GM18505 (cell line): ENCODE measurements at regions not wholly inside any gene's neighbourhood (a gene's known extent, or its start where the extent isn't known, plus 50 kb on each side); places are given as distances from the start of the nearest gene placed in this dataset.
A peak's percentile ranks its signal among the peaks of the same experiment; 100 is the strongest.

Experiments
- ATAC-seq: cut with Tn5 transposase; IDR thresholded peaks from one replicate; pipeline ENCODE4 v1.9.1; 2021; ENCODE audit not compliant: unreplicated experiment
- POLR2A ChIP-seq: IDR thresholded peaks from 4 replicates; pipeline ENCODE4 v1.6.1; 2011; ENCODE audit warnings: borderline replicate concordance; ENCODE audit not compliant: insufficient read depth, insufficient read length; ENCODE audit errors: extremely low read depth

GRCh38 chr7:125636320-125636962 is 706.8 kb upstream of the POT1 start:
- ATAC-seq = no peak
- no peak for TF ChIP-seq POLR2A

GRCh38 chr7:125618516-125618915 is 688.9 kb upstream of the POT1 start:
- TF ChIP-seq POLR2A = no peak
- ATAC-seq = no peak

- no peak for ATAC-seq
- no peak for TF ChIP-seq POLR2A
These were observed 682.0 kb upstream of the POT1 start for GRCh38 chr7:125611582-125611981.

DNA sequence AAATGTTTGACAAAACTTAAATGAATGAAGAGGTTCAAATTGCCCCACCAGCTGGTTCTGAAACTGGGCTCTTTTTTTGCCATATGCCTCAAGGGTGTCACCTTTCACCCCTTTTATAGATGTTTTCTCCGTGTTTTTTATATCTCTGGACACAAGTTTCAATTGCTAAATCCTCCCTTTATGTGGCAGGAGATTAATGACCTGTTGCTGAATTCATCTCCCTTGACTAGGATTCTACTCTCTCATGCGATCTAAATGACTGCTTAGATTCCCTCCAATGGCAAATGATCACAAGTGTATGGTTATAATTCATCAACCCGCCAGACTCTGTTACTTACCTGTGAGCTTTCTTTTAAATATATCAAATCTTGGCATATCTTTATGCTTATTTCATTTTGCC is 677.0 kb upstream of the POT1 start:
- ATAC-seq = no peak

GRCh38 chr7:125605241-125605640 is 675.6 kb upstream of the POT1 start:
- ATAC-seq = no peak
- TF ChIP-seq POLR2A = no peak

More for the DNA sequence above, 677.0 kb upstream of the POT1 start:
- TF ChIP-seq POLR2A = no peak

DNA sequence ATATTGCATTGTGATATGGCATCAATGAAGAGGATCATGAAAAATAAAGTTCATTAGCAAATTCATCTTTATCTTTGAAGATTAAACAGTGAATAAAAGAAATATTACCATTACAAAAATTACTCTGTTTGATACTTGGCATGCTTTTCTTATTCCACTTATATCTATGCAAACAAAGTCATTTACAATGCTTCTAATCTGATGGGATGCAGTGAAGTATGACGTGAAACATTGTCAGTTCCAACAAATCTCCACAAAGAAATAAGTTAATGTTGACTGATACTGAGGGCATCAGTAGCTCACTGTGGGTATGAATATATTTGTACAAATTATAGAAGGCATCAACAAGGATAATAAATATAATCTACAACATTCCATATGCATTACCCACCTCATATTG is 672.8 kb upstream of the POT1 start:
- ATAC-seq = no peak

GRCh38 chr7:125599387-125599786 is 669.8 kb upstream of the POT1 start:
- ATAC-seq = no peak
- no peak for TF ChIP-seq POLR2A

More for the DNA sequence above, 672.8 kb upstream of the POT1 start:
- no peak for TF ChIP-seq POLR2A

DNA sequence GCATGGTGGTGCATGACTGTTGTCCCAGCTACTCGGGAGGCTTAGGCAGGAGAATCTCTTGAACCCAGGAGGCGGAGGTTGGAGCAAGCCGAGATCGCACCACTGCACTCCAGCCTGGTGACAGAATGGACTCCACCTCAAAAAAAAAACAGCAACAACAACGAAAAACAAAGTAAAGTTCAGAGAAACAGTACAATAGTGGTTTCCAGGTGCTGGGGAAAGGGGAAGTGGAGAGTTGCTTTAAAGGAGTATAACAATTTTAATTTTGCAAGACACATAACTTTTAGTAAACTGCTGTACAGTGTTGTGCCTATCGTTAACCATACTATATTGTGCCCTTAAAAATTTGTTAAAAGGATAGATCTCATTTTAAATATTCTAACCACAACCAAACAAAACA is 662.7 kb upstream of the POT1 start:
- ATAC-seq = no peak
- no peak for TF ChIP-seq POLR2A

DNA sequence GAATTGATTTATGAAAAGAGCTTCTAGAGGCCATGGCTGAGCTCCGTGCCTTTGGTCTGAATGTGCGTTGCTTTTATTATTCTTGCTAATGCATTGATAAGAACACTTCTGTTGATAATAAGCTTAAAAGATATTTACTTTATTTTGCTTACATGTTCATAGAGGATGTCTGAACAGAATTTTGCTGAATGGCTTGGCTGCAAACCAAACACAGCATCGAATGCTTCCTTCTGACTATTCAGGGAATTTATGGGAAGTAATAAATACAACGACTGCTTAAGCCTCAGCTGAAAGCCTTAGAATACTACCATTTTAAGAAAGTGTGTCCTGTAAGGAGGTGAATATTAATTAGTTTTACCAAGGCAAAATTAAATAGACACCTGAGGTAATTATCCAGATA is 643.5 kb upstream of the POT1 start:
- ATAC-seq = no peak
- no peak for TF ChIP-seq POLR2A

DNA sequence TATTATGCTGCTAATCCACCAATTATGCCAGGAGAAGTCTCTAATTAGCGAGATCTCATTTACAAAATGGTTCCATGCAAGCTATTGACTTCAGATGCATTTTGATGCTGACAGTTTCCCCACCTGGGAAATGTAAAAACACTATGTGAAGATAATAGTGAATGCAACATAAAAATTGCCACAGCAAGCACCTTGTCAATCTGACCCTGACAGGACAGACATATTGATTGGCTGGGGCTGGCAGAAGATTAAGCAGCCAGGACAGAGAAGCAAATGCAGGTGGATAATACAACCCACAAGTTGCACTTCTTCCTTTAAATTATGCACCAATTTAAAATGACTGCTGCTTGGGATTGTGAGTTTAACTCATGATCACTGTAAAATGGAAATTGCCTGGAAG is 642.8 kb upstream of the POT1 start:
- no peak for TF ChIP-seq POLR2A
- no peak for ATAC-seq

- ATAC-seq = peak; percentile 94
- TF ChIP-seq POLR2A = no peak
These were observed 639.2 kb upstream of the POT1 start for GRCh38 chr7:125568799-125569198.

DNA sequence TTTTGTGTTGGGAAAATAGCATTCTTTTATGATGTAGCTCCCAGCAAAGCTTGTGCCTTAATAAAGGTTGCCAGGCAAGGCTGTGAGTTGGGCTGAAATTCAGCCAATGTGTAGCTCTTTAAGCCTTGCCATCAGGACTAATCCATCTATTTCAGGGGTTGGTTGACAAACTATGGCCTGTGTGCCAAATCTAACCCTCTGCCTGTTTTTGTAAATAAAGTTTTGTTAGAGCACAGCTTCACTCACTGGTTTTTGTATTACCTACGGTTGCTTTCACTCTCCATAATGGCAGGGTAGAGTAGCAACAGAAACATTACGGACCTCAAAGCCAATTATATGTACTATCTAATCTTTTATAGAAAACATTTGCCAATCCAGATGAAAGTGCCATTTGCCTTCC is 638.1 kb upstream of the POT1 start:
- ATAC-seq = no peak
- TF ChIP-seq POLR2A = no peak

- no peak for TF ChIP-seq POLR2A
- ATAC-seq = no peak
These were observed 634.4 kb upstream of the POT1 start for GRCh38 chr7:125563964-125564529.

DNA sequence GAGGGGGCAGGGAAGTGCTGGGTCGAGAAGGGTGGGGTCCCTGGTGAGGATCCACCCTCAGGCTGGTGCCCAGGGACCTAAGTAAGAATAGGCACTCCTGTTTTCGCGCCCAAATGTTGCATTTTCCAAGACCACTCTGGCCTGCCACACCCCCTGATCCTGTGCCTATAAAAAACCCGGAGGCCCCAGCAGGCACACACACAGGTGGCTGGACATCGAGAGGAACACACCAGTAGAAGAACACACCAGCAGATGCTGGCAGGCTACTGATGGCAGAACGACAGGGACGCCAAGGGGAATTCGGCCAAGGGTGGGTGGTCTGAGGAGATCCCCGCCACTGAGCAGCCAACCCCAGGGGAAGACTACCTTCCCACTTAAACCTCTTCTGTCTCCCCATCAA is 633.9 kb upstream of the POT1 start:
- TF ChIP-seq POLR2A = no peak
- no peak for ATAC-seq
